ENCODE measurements at regions not wholly inside any gene's neighbourhood (a gene's known extent, or its start where the extent isn't known, plus 50 kb on each side); places are given as distances from the start of the nearest gene placed in this dataset.

DNA sequence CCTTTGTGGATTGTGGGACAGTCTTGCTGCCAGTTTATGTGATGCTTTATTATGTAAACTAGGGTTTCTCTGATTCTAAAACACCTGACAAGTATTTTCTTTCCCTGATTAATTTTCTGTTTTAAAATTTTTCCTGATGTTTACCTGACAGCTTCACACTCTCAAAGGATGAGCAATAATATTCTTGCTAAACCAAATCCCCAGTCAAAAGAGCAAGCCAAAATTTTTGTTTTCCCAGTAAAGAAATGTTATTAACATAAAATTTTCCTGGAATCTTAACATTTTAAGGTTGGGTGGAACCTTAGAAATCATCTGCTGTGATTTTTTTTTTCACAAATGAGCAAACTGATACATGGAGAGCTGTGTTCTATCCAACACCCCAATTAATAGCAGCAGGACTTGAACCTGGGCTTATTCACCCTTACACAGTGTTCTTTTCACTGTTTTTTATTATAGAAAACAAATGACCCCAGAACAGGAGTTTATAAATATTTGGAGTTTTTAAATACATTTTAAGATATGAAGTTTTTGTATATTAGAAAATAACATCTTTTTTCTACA lies 185.2 kb upstream of the VIPR2 start:
- TF ChIP-seq, protein P1, sequence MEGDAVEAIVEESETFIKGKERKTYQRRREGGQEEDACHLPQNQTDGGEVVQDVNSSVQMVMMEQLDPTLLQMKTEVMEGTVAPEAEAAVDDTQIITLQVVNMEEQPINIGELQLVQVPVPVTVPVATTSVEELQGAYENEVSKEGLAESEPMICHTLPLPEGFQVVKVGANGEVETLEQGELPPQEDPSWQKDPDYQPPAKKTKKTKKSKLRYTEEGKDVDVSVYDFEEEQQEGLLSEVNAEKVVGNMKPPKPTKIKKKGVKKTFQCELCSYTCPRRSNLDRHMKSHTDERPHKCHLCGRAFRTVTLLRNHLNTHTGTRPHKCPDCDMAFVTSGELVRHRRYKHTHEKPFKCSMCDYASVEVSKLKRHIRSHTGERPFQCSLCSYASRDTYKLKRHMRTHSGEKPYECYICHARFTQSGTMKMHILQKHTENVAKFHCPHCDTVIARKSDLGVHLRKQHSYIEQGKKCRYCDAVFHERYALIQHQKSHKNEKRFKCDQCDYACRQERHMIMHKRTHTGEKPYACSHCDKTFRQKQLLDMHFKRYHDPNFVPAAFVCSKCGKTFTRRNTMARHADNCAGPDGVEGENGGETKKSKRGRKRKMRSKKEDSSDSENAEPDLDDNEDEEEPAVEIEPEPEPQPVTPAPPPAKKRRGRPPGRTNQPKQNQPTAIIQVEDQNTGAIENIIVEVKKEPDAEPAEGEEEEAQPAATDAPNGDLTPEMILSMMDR (IDR thresholded peaks at IDR 0.05), result no peak
- TF ChIP-seq POLR2AphosphoS5 (IDR thresholded peaks at IDR 0.05; ENCODE audit: insufficient read depth in 1 of 2, low read depth in 1 of 2), result no peak

All from vagina (tissue), 2 donors.